T-helper 1 cell treated with Interleukin-12 subunit alpha and Interleukin-12 subunit beta and Interleukin-4 antibody, amounts not matched to agents 30 μg/mL and 1 μg/mL, for 36 hours (primary cell): ENCODE measurements at regions not wholly inside any gene's neighbourhood (a gene's known extent, or its start where the extent isn't known, plus 50 kb on each side); places are given as distances from the start of the nearest gene placed in this dataset.
"Not testable (repeated sequence)": the region's sequence is repeated elsewhere in the genome, so short reads cannot be mapped to it uniquely, and the experiment has no call there.

Experiments
- H3K27ac Mint-ChIP-seq: one replicate; pipeline ENCODE4 v1.8.0; 2021; ENCODE audit warnings: mild to moderate bottlenecking, mixed read lengths
- H3K27me3 Mint-ChIP-seq: one replicate; pipeline ENCODE4 v1.8.0; 2021; ENCODE audit warnings: low read depth, mixed read lengths
- H3K36me3 Mint-ChIP-seq: one replicate; pipeline ENCODE4 v1.8.0; 2021; ENCODE audit warnings: low read depth, mixed read lengths
- H3K4me1 Mint-ChIP-seq: one replicate; pipeline ENCODE4 v1.8.0; 2021; ENCODE audit warnings: low read depth, mixed read lengths
- H3K4me3 Mint-ChIP-seq: one replicate; pipeline ENCODE4 v1.8.0; 2021; ENCODE audit warnings: mild to moderate bottlenecking, moderate library complexity, mixed read lengths
- H3K9me3 Mint-ChIP-seq: one replicate; pipeline ENCODE4 v1.8.0; 2021; ENCODE audit warnings: mixed read lengths

GRCh38 chr21:8377093-8377841 is 2144.1 kb upstream of the TPTE start:
- not testable (repeated sequence) for H3K27ac Mint-ChIP-seq, H3K27me3 Mint-ChIP-seq, H3K36me3 Mint-ChIP-seq, H3K4me1 Mint-ChIP-seq, H3K9me3 Mint-ChIP-seq, H3K4me3 Mint-ChIP-seq

- not testable (repeated sequence) for H3K36me3 Mint-ChIP-seq, H3K4me3 Mint-ChIP-seq, H3K27ac Mint-ChIP-seq, H3K27me3 Mint-ChIP-seq, H3K4me1 Mint-ChIP-seq, H3K9me3 Mint-ChIP-seq
Observed at GRCh38 chr21:8380419-8381079, 2140.8 kb upstream of the TPTE start.

GRCh38 chr21:8388169-8388939 is 2133.0 kb upstream of the TPTE start:
- not testable (repeated sequence) for H3K4me1 Mint-ChIP-seq, H3K36me3 Mint-ChIP-seq, H3K9me3 Mint-ChIP-seq, H3K4me3 Mint-ChIP-seq, H3K27ac Mint-ChIP-seq, H3K27me3 Mint-ChIP-seq

GRCh38 chr21:8388940-8389238 is 2132.5 kb upstream of the TPTE start:
- not testable (repeated sequence) for H3K27ac Mint-ChIP-seq, H3K36me3 Mint-ChIP-seq, H3K4me3 Mint-ChIP-seq, H3K4me1 Mint-ChIP-seq, H3K27me3 Mint-ChIP-seq, H3K9me3 Mint-ChIP-seq

GRCh38 chr21:8390550-8391171 is 2130.7 kb upstream of the TPTE start:
- not testable (repeated sequence) for H3K36me3 Mint-ChIP-seq, H3K9me3 Mint-ChIP-seq, H3K4me3 Mint-ChIP-seq, H3K27ac Mint-ChIP-seq, H3K27me3 Mint-ChIP-seq, H3K4me1 Mint-ChIP-seq

GRCh38 chr21:8394380-8394779 is 2127.0 kb upstream of the TPTE start:
- not testable (repeated sequence) for H3K9me3 Mint-ChIP-seq, H3K4me3 Mint-ChIP-seq, H3K27me3 Mint-ChIP-seq, H3K27ac Mint-ChIP-seq, H3K4me1 Mint-ChIP-seq, H3K36me3 Mint-ChIP-seq

GRCh38 chr21:8395992-8396391 is 2125.4 kb upstream of the TPTE start:
- not testable (repeated sequence) for H3K27me3 Mint-ChIP-seq, H3K9me3 Mint-ChIP-seq, H3K27ac Mint-ChIP-seq, H3K4me3 Mint-ChIP-seq, H3K36me3 Mint-ChIP-seq, H3K4me1 Mint-ChIP-seq

GRCh38 chr21:8398870-8399437 is 2122.4 kb upstream of the TPTE start:
- not testable (repeated sequence) for H3K27me3 Mint-ChIP-seq, H3K27ac Mint-ChIP-seq, H3K9me3 Mint-ChIP-seq, H3K4me3 Mint-ChIP-seq, H3K4me1 Mint-ChIP-seq, H3K36me3 Mint-ChIP-seq

GRCh38 chr21:8399866-8400265 is 2121.5 kb upstream of the TPTE start:
- not testable (repeated sequence) for H3K4me3 Mint-ChIP-seq, H3K9me3 Mint-ChIP-seq, H3K36me3 Mint-ChIP-seq, H3K27me3 Mint-ChIP-seq, H3K27ac Mint-ChIP-seq, H3K4me1 Mint-ChIP-seq

- not testable (repeated sequence) for H3K27me3 Mint-ChIP-seq, H3K4me3 Mint-ChIP-seq, H3K36me3 Mint-ChIP-seq, H3K9me3 Mint-ChIP-seq, H3K4me1 Mint-ChIP-seq, H3K27ac Mint-ChIP-seq
Observed at GRCh38 chr21:8401799-8402198, 2119.6 kb upstream of the TPTE start.

GRCh38 chr21:8406331-8406730 is 2115.1 kb upstream of the TPTE start:
- not testable (repeated sequence) for H3K27me3 Mint-ChIP-seq, H3K4me1 Mint-ChIP-seq, H3K9me3 Mint-ChIP-seq

GRCh38 chr21:8411139-8411671 is 2110.2 kb upstream of the TPTE start:
- H3K4me1 Mint-ChIP-seq, H3K4me3 Mint-ChIP-seq, H3K27ac Mint-ChIP-seq, H3K27me3 Mint-ChIP-seq, H3K36me3 Mint-ChIP-seq, H3K9me3 Mint-ChIP-seq: not testable (repeated sequence)

More at GRCh38 chr21:8406331-8406730, 2115.1 kb upstream of the TPTE start:
- not testable (repeated sequence) for H3K27ac Mint-ChIP-seq, H3K4me3 Mint-ChIP-seq, H3K36me3 Mint-ChIP-seq

- not testable (repeated sequence) for H3K4me3 Mint-ChIP-seq, H3K4me1 Mint-ChIP-seq, H3K9me3 Mint-ChIP-seq, H3K27me3 Mint-ChIP-seq, H3K36me3 Mint-ChIP-seq
- peak overlapping the region; percentile 2 for H3K27ac Mint-ChIP-seq
Observed at GRCh38 chr21:8419925-8420560, 2101.3 kb upstream of the TPTE start.

- not testable (repeated sequence) for H3K27ac Mint-ChIP-seq, H3K27me3 Mint-ChIP-seq, H3K36me3 Mint-ChIP-seq, H3K4me1 Mint-ChIP-seq, H3K4me3 Mint-ChIP-seq, H3K9me3 Mint-ChIP-seq
Observed at GRCh38 chr21:8427790-8428667, 2093.4 kb upstream of the TPTE start.
